Neural progenitor cell (in vitro differentiated cells): ENCODE measurements at regions not wholly inside any gene's neighbourhood (a gene's known extent, or its start where the extent isn't known, plus 50 kb on each side); places are given as distances from the start of the nearest gene placed in this dataset.

Source experiments
- DNase-seq: peaks from one replicate; pipeline ENCODE4 v3.0.0-alpha.2; 2016; ENCODE audit warnings: low spot score
- H2AFZ ChIP-seq: fragments of 200-600 bp; sonication (generic); replicated peaks from 2 replicates; pipeline ENCODE4 v1.6.1; 2016; ENCODE audit warnings: antibody characterized with exemption
- H3F3A ChIP-seq: fragments of 200-600 bp; sonication (generic); 2 replicates; pipeline ENCODE4 v1.6.1; 2016; ENCODE audit warnings: antibody characterized with exemption, low read depth
- H3K27ac ChIP-seq: fragments of 200-600 bp; sonication (generic); 2 replicates; pipeline ENCODE4 v1.5.1; 2016; ENCODE audit warnings: mild to moderate bottlenecking
- H3K27me3 ChIP-seq: fragments of 200-600 bp; sonication (generic); 2 replicates; pipeline ENCODE4 v1.6.1; 2016; ENCODE audit warnings: mild to moderate bottlenecking, moderate library complexity
- H3K36me3 ChIP-seq: fragments of 200-600 bp; sonication (generic); 2 replicates; pipeline ENCODE4 v1.5.1; 2016
- H3K4me1 ChIP-seq: fragments of 200-600 bp; sonication (generic); 2 replicates; pipeline ENCODE4 v1.6.1; 2016; ENCODE audit warnings: mixed run types
- H3K4me2 ChIP-seq: fragments of 200-600 bp; sonication (generic); 2 replicates; pipeline ENCODE4 v1.6.1; 2016
- H3K4me3 ChIP-seq: fragments of 200-600 bp; sonication (generic); 2 replicates; pipeline ENCODE4 v1.5.1; 2016
- H3K79me2 ChIP-seq: fragments of 200-600 bp; sonication (generic); 2 replicates; pipeline ENCODE4 v1.6.1; 2016; ENCODE audit warnings: low read depth
- H3K9ac ChIP-seq: fragments of 200-600 bp; sonication (generic); 2 replicates; pipeline ENCODE4 v1.6.1; 2016
- H3K9me3 ChIP-seq: fragments of 200-600 bp; sonication (generic); 2 replicates; pipeline ENCODE4 v1.5.1; 2016; ENCODE audit warnings: low read depth
- H4K20me1 ChIP-seq: fragments of 200-600 bp; sonication (generic); 2 replicates; pipeline ENCODE4 v1.6.1; 2016; ENCODE audit warnings: low read depth
- H3K27ac Mint-ChIP-seq: 3 replicates; pipeline ENCODE4 v1.8.0; 2021; ENCODE audit warnings: mixed read lengths
- H3K27me3 Mint-ChIP-seq: 2 replicates; pipeline ENCODE4 v1.8.0; 2022; ENCODE audit warnings: low read depth, mild to moderate bottlenecking, inconsistent platforms, moderate library complexity, mixed read lengths; ENCODE audit not compliant: insufficient read depth
- H3K36me3 Mint-ChIP-seq: 3 replicates; pipeline ENCODE4 v1.8.0; 2021; ENCODE audit warnings: mixed read lengths
- H3K4me1 Mint-ChIP-seq: 3 replicates; pipeline ENCODE4 v1.8.0; 2021; ENCODE audit warnings: mixed read lengths
- H3K4me3 Mint-ChIP-seq: 3 replicates; pipeline ENCODE4 v1.8.0; 2021; ENCODE audit warnings: mild to moderate bottlenecking, moderate library complexity, mixed read lengths
- H3K9me3 Mint-ChIP-seq: 3 replicates; pipeline ENCODE4 v1.8.0; 2020; ENCODE audit warnings: mixed read lengths
- CTCF ChIP-seq: fragments of 200-600 bp; sonication (generic); IDR thresholded peaks from 2 replicates; pipeline ENCODE4 v1.5.1; 2017; ENCODE audit warnings: antibody characterized with exemption, mild to moderate bottlenecking
- EZH2 ChIP-seq: fragments of 200-600 bp; sonication (generic); IDR thresholded peaks from 2 replicates; pipeline ENCODE4 v1.6.1; 2017; ENCODE audit warnings: antibody characterized with exemption, mild to moderate bottlenecking, moderate library complexity
- EZH2phosphoT487 ChIP-seq: fragments of 200-600 bp; sonication (generic); IDR thresholded peaks from 2 replicates; pipeline ENCODE4 v1.6.1; 2017; ENCODE audit warnings: antibody characterized with exemption

- no peaks in the 10 kb centered on the region for H3K4me1 ChIP-seq
- no peaks in the 10 kb centered on the region for H4K20me1 ChIP-seq
- H3K27me3 ChIP-seq, result no peaks in the 10 kb centered on the region
Observed at GRCh38 chr14:93870377-93870776, 56.8 kb upstream of the FAM181A start.

DNA sequence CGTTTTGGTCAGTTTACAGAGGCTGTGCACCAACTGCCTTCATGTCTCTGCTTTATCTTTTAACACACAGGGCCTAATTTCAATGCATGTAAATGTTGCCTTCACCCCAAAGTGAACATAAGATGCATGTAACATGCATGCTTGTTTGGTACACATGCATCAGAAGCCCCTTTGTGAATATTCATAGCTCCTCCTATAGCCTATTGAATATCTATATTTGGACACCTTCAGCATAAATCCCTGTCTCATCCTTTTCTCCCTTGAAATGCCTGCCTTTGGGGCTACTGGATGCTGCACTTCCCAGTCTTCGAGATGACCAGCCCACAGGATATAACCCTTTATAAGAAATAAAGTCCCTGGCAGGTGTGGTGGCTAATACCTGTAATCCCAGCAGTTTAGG lies 57.7 kb upstream of the FAM181A start:
- H3K27me3 ChIP-seq, result no peaks in the 10 kb centered on the region
- no peak overlapping the region for H3K4me2 ChIP-seq
- no peaks in the 10 kb centered on the region for H3K4me1 ChIP-seq
- Mint-ChIP-seq H3K9me3 (peaks cover 9% of the 10 kb centered on the region), H3K27ac (no peak overlapping the region), H3K27me3 (peaks cover 10% of the 10 kb centered on the region), H3K4me1 (no peaks in the 10 kb centered on the region), H3K36me3 (no peaks in the 10 kb centered on the region), H3K4me3 (no peak overlapping the region)
- no peaks in the 10 kb centered on the region for H3K9me3 ChIP-seq
- no peak for TF ChIP-seq EZH2
- no peak for TF ChIP-seq CTCF
- no peak for TF ChIP-seq EZH2phosphoT487
- no peak overlapping the region for H3K9ac ChIP-seq
- no peaks in the 10 kb centered on the region for H3F3A ChIP-seq
- no peak overlapping the region for H2AFZ ChIP-seq
- H3K27ac ChIP-seq, result no peak overlapping the region
- DNase-seq, result no peak
- H3K4me3 ChIP-seq, result no peak overlapping the region
- H4K20me1 ChIP-seq, result no peaks in the 10 kb centered on the region
- H3K36me3 ChIP-seq, result no peaks in the 10 kb centered on the region
- no peaks in the 10 kb centered on the region for H3K79me2 ChIP-seq

More at GRCh38 chr14:93870377-93870776, 56.8 kb upstream of the FAM181A start:
- H3K4me2 ChIP-seq, result no peak overlapping the region
- H3K27ac ChIP-seq, result no peak overlapping the region
- peak overlapping the region; percentile 36 for H3K27ac Mint-ChIP-seq
- no peak overlapping the region for H3K4me3 Mint-ChIP-seq
- no peaks in the 10 kb centered on the region for H3K79me2 ChIP-seq
- no peaks in the 10 kb centered on the region for H3K9me3 ChIP-seq
- H3F3A ChIP-seq, result no peaks in the 10 kb centered on the region
- H3K36me3 Mint-ChIP-seq, result no peaks in the 10 kb centered on the region
- no peak overlapping the region for H3K4me3 ChIP-seq
- peaks cover 10% of the 10 kb centered on the region for H3K9me3 Mint-ChIP-seq
- no peak for TF ChIP-seq EZH2phosphoT487
- no peak for TF ChIP-seq CTCF
- TF ChIP-seq EZH2, result no peak
- H3K9ac ChIP-seq, result no peak overlapping the region
- DNase-seq, result no peak
- peaks cover 10% of the 10 kb centered on the region for H3K27me3 Mint-ChIP-seq
- H3K4me1 Mint-ChIP-seq, result no peaks in the 10 kb centered on the region
- no peaks in the 10 kb centered on the region for H3K36me3 ChIP-seq
- no peak overlapping the region for H2AFZ ChIP-seq

DNA sequence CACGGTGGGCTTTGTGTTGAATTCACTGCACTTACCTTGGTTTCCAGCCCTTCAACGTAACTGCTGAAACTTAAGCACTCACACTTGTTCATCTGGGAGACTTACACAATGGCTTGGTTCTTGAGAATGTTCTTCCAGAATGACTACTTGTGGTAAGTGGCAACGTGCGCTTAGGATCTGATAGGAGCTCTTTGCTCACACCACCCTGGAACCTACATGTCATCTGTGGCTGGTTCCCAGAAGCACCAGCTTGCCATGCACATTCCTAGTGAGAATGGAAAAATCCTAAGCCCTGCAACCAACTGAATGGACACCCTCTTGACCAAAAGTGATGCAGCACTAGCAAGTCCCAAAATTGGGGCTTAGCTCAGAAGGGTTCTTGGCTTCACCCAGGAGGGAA lies 59.0 kb upstream of the FAM181A start:
- no peaks in the 10 kb centered on the region for H3K4me1 Mint-ChIP-seq

More for the DNA sequence above, 59.0 kb upstream of the FAM181A start:
- no peaks in the 10 kb centered on the region for H3K36me3 ChIP-seq
- Mint-ChIP-seq H3K4me3 (no peak overlapping the region), H3K36me3 (no peaks in the 10 kb centered on the region), H3K27me3 (peaks cover 10% of the 10 kb centered on the region), H3K27ac (no peak overlapping the region), H3K9me3 (peaks cover 3% of the 10 kb centered on the region)
- TF ChIP-seq EZH2phosphoT487 (no peak), CTCF (no peak), EZH2 (no peak)
- H3K27ac ChIP-seq, result no peak overlapping the region
- no peaks in the 10 kb centered on the region for H3K27me3 ChIP-seq
- no peak overlapping the region for H3K9ac ChIP-seq
- no peak overlapping the region for H2AFZ ChIP-seq
- H3K4me2 ChIP-seq, result no peak overlapping the region
- H4K20me1 ChIP-seq, result no peaks in the 10 kb centered on the region
- no peak overlapping the region for H3K4me3 ChIP-seq
- no peaks in the 10 kb centered on the region for H3K9me3 ChIP-seq
- no peaks in the 10 kb centered on the region for H3F3A ChIP-seq
- H3K79me2 ChIP-seq, result no peaks in the 10 kb centered on the region
- no peak for DNase-seq
- no peaks in the 10 kb centered on the region for H3K4me1 ChIP-seq
